Stimulated activated naive CD8-positive, alpha-beta T cell treated with anti-CD3 and anti-CD28 coated beads, Interleukin-15, amount 100 ng/mL, for 72 hours (primary cell): ENCODE measurements at regions not wholly inside any gene's neighbourhood (a gene's known extent, or its start where the extent isn't known, plus 50 kb on each side); places are given as distances from the start of the nearest gene placed in this dataset.

Source experiments
- ATAC-seq: fragments of 150-1000 bp; cut with Tn5 transposase; 2 replicates; pipeline ENCODE4 v1.10.0; 2021; ENCODE audit warnings: mild to moderate bottlenecking, moderate library complexity
- DNase-seq, 2 donors: peaks; one replicate each; pipeline ENCODE4 v3.0.0; 2021 to 2022
- H3K27ac Mint-ChIP-seq, 2 donors: one replicate each; pipeline ENCODE4 v1.8.0; 2022; ENCODE audit warnings: mild to moderate bottlenecking in 2 of 2, mixed read lengths in 2 of 2, moderate library complexity in 2 of 2
- H3K27me3 Mint-ChIP-seq: one replicate; pipeline ENCODE4 v1.8.0; 2022; ENCODE audit warnings: mixed read lengths
- H3K4me1 Mint-ChIP-seq: one replicate; pipeline ENCODE4 v1.8.0; 2022; ENCODE audit warnings: mild to moderate bottlenecking, mixed read lengths
- H3K4me3 Mint-ChIP-seq, 2 donors: one replicate each; pipeline ENCODE4 v1.8.0; 2022; ENCODE audit warnings: mild to moderate bottlenecking in 2 of 2, mixed read lengths in 2 of 2, moderate library complexity in 1 of 2
- H3K9me3 Mint-ChIP-seq, 2 donors: one replicate each; pipeline ENCODE4 v1.8.0; 2022; ENCODE audit warnings: mixed read lengths in 2 of 2

GRCh38 chr10:2703953-2704352 lies 363.4 kb upstream of the PFKP start:
- Mint-ChIP-seq H3K27ac (no peak overlapping the region), H3K4me3 (no peak overlapping the region), H3K27me3 (no peaks in the 10 kb centered on the region), H3K4me1 (no peaks in the 10 kb centered on the region), H3K9me3 (no peaks in the 10 kb centered on the region)
- ATAC-seq (no peak), DNase-seq (no peak)

- ATAC-seq (no peak), DNase-seq (no peak)
- Mint-ChIP-seq H3K9me3 (no peaks in the 10 kb centered on the region), H3K4me3 (no peak overlapping the region), H3K27ac (no peak overlapping the region), H3K27me3 (no peaks in the 10 kb centered on the region), H3K4me1 (no peaks in the 10 kb centered on the region)
Measured at GRCh38 chr10:2701802-2702201, 365.5 kb upstream of the PFKP start.

GRCh38 chr10:2700626-2701305 lies 366.6 kb upstream of the PFKP start:
- ATAC-seq: no peak
- H3K9me3 Mint-ChIP-seq: no peaks in the 10 kb centered on the region
- H3K27ac Mint-ChIP-seq: no peak overlapping the region
- no peak for DNase-seq
- H3K4me3 Mint-ChIP-seq: no peak overlapping the region
- H3K4me1 Mint-ChIP-seq: no peaks in the 10 kb centered on the region
- H3K27me3 Mint-ChIP-seq: no peaks in the 10 kb centered on the region

- H3K9me3 Mint-ChIP-seq: peaks cover 7 to 14% of the 10 kb centered on the region in 2 donors
- DNase-seq: no peak
- no peak overlapping the region for H3K4me3 Mint-ChIP-seq
- peaks cover 7% of the 10 kb centered on the region for H3K27me3 Mint-ChIP-seq
- H3K4me1 Mint-ChIP-seq: no peaks in the 10 kb centered on the region
- no peak for ATAC-seq
- H3K27ac Mint-ChIP-seq: no peak overlapping the region
Measured at GRCh38 chr10:2688958-2689357, 378.4 kb upstream of the PFKP start.

- Mint-ChIP-seq H3K9me3 (peaks cover 7 to 14% of the 10 kb centered on the region in 2 donors), H3K27ac (no peak overlapping the region), H3K4me3 (no peak overlapping the region), H3K27me3 (peaks cover 7% of the 10 kb centered on the region), H3K4me1 (no peaks in the 10 kb centered on the region)
- DNase-seq: no peak
- ATAC-seq: no peak
Measured at GRCh38 chr10:2686691-2687090, 380.7 kb upstream of the PFKP start.

- no peaks in the 10 kb centered on the region for H3K9me3 Mint-ChIP-seq
- no peak overlapping the region for H3K4me3 Mint-ChIP-seq
- no peaks in the 10 kb centered on the region for H3K4me1 Mint-ChIP-seq
- DNase-seq (no peak), ATAC-seq (no peak)
- H3K27me3 Mint-ChIP-seq: peaks cover 18% of the 10 kb centered on the region
- H3K27ac Mint-ChIP-seq: no peak overlapping the region
Measured at GRCh38 chr10:2682491-2682890, 384.9 kb upstream of the PFKP start.

GRCh38 chr10:2681891-2682290 lies 385.5 kb upstream of the PFKP start:
- ATAC-seq: no peak
- H3K27me3 Mint-ChIP-seq: peaks cover 18% of the 10 kb centered on the region
- no peak for DNase-seq
- no peak overlapping the region for H3K27ac Mint-ChIP-seq
- H3K4me1 Mint-ChIP-seq: no peaks in the 10 kb centered on the region
- H3K9me3 Mint-ChIP-seq: no peaks in the 10 kb centered on the region
- no peak overlapping the region for H3K4me3 Mint-ChIP-seq

- no peaks in the 10 kb centered on the region for H3K4me1 Mint-ChIP-seq
- DNase-seq (no peak), ATAC-seq (no peak)
- H3K4me3 Mint-ChIP-seq: no peak overlapping the region
- H3K27ac Mint-ChIP-seq: no peak overlapping the region
- peaks cover 18% of the 10 kb centered on the region for H3K27me3 Mint-ChIP-seq
- H3K9me3 Mint-ChIP-seq: no peaks in the 10 kb centered on the region
Measured at GRCh38 chr10:2680821-2681220, 386.5 kb upstream of the PFKP start.

GRCh38 chr10:2679646-2680045 lies 387.7 kb upstream of the PFKP start:
- Mint-ChIP-seq H3K4me1 (no peaks in the 10 kb centered on the region), H3K4me3 (no peak overlapping the region), H3K27me3 (peaks cover 18% of the 10 kb centered on the region), H3K27ac (no peak overlapping the region), H3K9me3 (no peaks in the 10 kb centered on the region)
- no peak for ATAC-seq
- DNase-seq: no peak

GRCh38 chr10:2676455-2676854 lies 390.9 kb upstream of the PFKP start:
- ATAC-seq (no peak), DNase-seq (no peak)
- Mint-ChIP-seq H3K27me3 (peaks cover 18% of the 10 kb centered on the region), H3K4me1 (no peaks in the 10 kb centered on the region), H3K9me3 (no peaks in the 10 kb centered on the region), H3K4me3 (no peak overlapping the region), H3K27ac (no peak overlapping the region)

- no peaks in the 10 kb centered on the region for H3K9me3 Mint-ChIP-seq
- DNase-seq: no peak
- H3K27me3 Mint-ChIP-seq: peaks cover 3% of the 10 kb centered on the region
- no peak overlapping the region for H3K27ac Mint-ChIP-seq
- ATAC-seq: no peak
- no peaks in the 10 kb centered on the region for H3K4me1 Mint-ChIP-seq
- H3K4me3 Mint-ChIP-seq: no peak overlapping the region
Measured at GRCh38 chr10:2674451-2674850, 392.9 kb upstream of the PFKP start.

GRCh38 chr10:2670864-2671263 lies 396.5 kb upstream of the PFKP start:
- no peak for DNase-seq
- Mint-ChIP-seq H3K4me1 (no peaks in the 10 kb centered on the region), H3K27ac (no peak overlapping the region), H3K9me3 (peaks cover 0 to 5% of the 10 kb centered on the region in 2 donors), H3K27me3 (no peaks in the 10 kb centered on the region), H3K4me3 (no peak overlapping the region)
- no peak for ATAC-seq

- no peak for DNase-seq
- Mint-ChIP-seq H3K4me3 (no peak overlapping the region), H3K27ac (no peak overlapping the region), H3K4me1 (no peaks in the 10 kb centered on the region), H3K9me3 (peaks cover 5 to 12% of the 10 kb centered on the region in 2 donors), H3K27me3 (no peaks in the 10 kb centered on the region)
- no peak for ATAC-seq
Measured at GRCh38 chr10:2665772-2666171, 401.6 kb upstream of the PFKP start.

GRCh38 chr10:2660276-2660675 lies 407.1 kb upstream of the PFKP start:
- peaks cover 0 to 12% of the 10 kb centered on the region in 2 donors for H3K9me3 Mint-ChIP-seq
- no peaks in the 10 kb centered on the region for H3K4me1 Mint-ChIP-seq
- ATAC-seq (no peak), DNase-seq (no peak)
- no peak overlapping the region for H3K27ac Mint-ChIP-seq
- H3K4me3 Mint-ChIP-seq: no peak overlapping the region
- no peaks in the 10 kb centered on the region for H3K27me3 Mint-ChIP-seq

GRCh38 chr10:2659660-2660209 lies 407.6 kb upstream of the PFKP start:
- no peak overlapping the region for H3K4me3 Mint-ChIP-seq
- ATAC-seq (no peak), DNase-seq (no peak)
- no peaks in the 10 kb centered on the region for H3K4me1 Mint-ChIP-seq
- H3K27ac Mint-ChIP-seq: no peak overlapping the region
- no peaks in the 10 kb centered on the region for H3K27me3 Mint-ChIP-seq
- H3K9me3 Mint-ChIP-seq: peaks cover 0 to 7% of the 10 kb centered on the region in 2 donors

- no peaks in the 10 kb centered on the region for H3K4me1 Mint-ChIP-seq
- H3K27me3 Mint-ChIP-seq: no peaks in the 10 kb centered on the region
- no peaks in the 10 kb centered on the region for H3K9me3 Mint-ChIP-seq
- ATAC-seq (no peak), DNase-seq (no peak)
- no peak overlapping the region for H3K4me3 Mint-ChIP-seq
- H3K27ac Mint-ChIP-seq: no peak overlapping the region
Measured at GRCh38 chr10:2658780-2659179, 408.6 kb upstream of the PFKP start.

GRCh38 chr10:2650328-2650727 lies 417.0 kb upstream of the PFKP start:
- Mint-ChIP-seq H3K9me3 (peaks cover 0 to 5% of the 10 kb centered on the region in 2 donors), H3K4me1 (no peaks in the 10 kb centered on the region)
- ATAC-seq: no peak

More at GRCh38 chr10:2650328-2650727, 417.0 kb upstream of the PFKP start:
- no peaks in the 10 kb centered on the region for H3K27me3 Mint-ChIP-seq
- no peak for DNase-seq
- no peak overlapping the region for H3K27ac Mint-ChIP-seq
- H3K4me3 Mint-ChIP-seq: no peak overlapping the region
